HepG2 (cell line): ENCODE measurements at regions not wholly inside any gene's neighbourhood (a gene's known extent, or its start where the extent isn't known, plus 50 kb on each side); places are given as distances from the start of the nearest gene placed in this dataset.

ENCODE experiments used
- HNRNPH1 ChIP-seq: fragments of 200-400 bp; formaldehyde crosslinking; optimal IDR thresholded peaks from 2 replicates; pipeline ENCODE3; 2017; ENCODE audit warnings: mild to moderate bottlenecking, low read depth, low read length
- IRF1 ChIP-seq: sonication (generic); formaldehyde crosslinking; IDR thresholded peaks from 2 replicates; pipeline ENCODE4 v1.4.0; 2020; ENCODE audit warnings: low read depth, mild to moderate bottlenecking, missing genetic modification reagents
- POLR2AphosphoS5 ChIP-seq: IDR thresholded peaks from 2 replicates; pipeline ENCODE4 v1.6.1; 2012; ENCODE audit warnings: low read depth, low read length
- PRDM15 ChIP-seq: sonication (generic); formaldehyde crosslinking; IDR thresholded peaks from 2 replicates; pipeline ENCODE4 v1.4.0; 2020; ENCODE audit warnings: missing genetic modification reagents
- RXRA ChIP-seq: sonication (generic); formaldehyde crosslinking; IDR thresholded peaks from 2 replicates; pipeline ENCODE4 v1.5.1; 2020; ENCODE audit warnings: missing genetic modification reagents
- SMC3 ChIP-seq: IDR thresholded peaks from 2 replicates; pipeline ENCODE4 v1.6.1; 2011; ENCODE audit warnings: low read length, improper control_type of control experiment
- STAT6 ChIP-seq: sonication (generic); formaldehyde crosslinking; IDR thresholded peaks from 2 replicates; pipeline ENCODE4 v1.4.0; 2020; ENCODE audit warnings: missing genetic modification reagents, mild to moderate bottlenecking, borderline replicate concordance
- SUZ12 ChIP-seq: fragments of 150-350 bp; IDR thresholded peaks from 2 replicates; pipeline ENCODE4 v1.6.1; 2014; ENCODE audit warnings: low read depth, low read length
- ZBTB10 ChIP-seq: sonication (generic); formaldehyde crosslinking; IDR thresholded peaks from 2 replicates; pipeline ENCODE4 v1.4.0; 2020; ENCODE audit warnings: missing genetic modification reagents, borderline replicate concordance
- ZNF7 ChIP-seq: IDR thresholded peaks from 2 replicates; pipeline ENCODE4 v1.6.1; 2016; ENCODE audit warnings: missing biosample characterization, missing genetic modification reagents

GRCh38 chrX:10356979-10357378 lies 200.2 kb downstream of the CLCN4 start:
- no peak for TF ChIP-seq SUZ12
- TF ChIP-seq HNRNPH1: no peak
- no peak for TF ChIP-seq POLR2AphosphoS5
- TF ChIP-seq STAT6 (CRISPR knock-in tag): no peak
- no peak for TF ChIP-seq SMC3
- no peak for TF ChIP-seq PRDM15 (CRISPR knock-in tag)
- no peak for TF ChIP-seq ZBTB10 (CRISPR knock-in tag)
- no peak for TF ChIP-seq ZNF7 (CRISPR knock-in tag)
- TF ChIP-seq RXRA: no peak
- no peak for TF ChIP-seq IRF1 (CRISPR knock-in tag)
